ENCODE measurements at regions not wholly inside any gene's neighbourhood (a gene's known extent, or its start where the extent isn't known, plus 50 kb on each side); places are given as distances from the start of the nearest gene placed in this dataset.
"Not testable (repeated sequence)": the region's sequence is repeated elsewhere in the genome, so short reads cannot be mapped to it uniquely, and the experiment has no call there.

DNA sequence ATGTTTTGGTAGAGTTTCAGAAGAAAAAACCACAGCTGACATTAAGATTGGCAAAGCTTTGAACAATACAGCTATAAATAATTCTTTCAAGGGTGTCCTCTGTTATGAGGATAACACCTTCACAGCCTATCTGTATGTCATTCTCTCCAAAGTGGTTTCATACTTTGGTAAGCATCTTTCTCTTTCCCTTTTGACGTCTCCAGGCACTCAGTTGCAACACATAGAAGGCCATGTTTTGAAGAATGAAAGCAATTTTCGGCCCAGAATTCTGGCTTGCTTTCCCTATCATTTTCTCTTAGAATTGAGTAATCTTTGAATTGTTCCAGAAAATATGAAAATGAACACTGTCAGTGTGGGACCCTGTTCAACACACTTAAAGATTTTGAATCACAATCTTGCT, 200.0 kb upstream of the CBLB start:
- peak overlapping the region; percentile 13 to 59 for H3K27ac ChIP-seq
- TF ChIP-seq, protein P1, sequence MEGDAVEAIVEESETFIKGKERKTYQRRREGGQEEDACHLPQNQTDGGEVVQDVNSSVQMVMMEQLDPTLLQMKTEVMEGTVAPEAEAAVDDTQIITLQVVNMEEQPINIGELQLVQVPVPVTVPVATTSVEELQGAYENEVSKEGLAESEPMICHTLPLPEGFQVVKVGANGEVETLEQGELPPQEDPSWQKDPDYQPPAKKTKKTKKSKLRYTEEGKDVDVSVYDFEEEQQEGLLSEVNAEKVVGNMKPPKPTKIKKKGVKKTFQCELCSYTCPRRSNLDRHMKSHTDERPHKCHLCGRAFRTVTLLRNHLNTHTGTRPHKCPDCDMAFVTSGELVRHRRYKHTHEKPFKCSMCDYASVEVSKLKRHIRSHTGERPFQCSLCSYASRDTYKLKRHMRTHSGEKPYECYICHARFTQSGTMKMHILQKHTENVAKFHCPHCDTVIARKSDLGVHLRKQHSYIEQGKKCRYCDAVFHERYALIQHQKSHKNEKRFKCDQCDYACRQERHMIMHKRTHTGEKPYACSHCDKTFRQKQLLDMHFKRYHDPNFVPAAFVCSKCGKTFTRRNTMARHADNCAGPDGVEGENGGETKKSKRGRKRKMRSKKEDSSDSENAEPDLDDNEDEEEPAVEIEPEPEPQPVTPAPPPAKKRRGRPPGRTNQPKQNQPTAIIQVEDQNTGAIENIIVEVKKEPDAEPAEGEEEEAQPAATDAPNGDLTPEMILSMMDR (IDR thresholded peaks at IDR 0.05), result no peak

DNA sequence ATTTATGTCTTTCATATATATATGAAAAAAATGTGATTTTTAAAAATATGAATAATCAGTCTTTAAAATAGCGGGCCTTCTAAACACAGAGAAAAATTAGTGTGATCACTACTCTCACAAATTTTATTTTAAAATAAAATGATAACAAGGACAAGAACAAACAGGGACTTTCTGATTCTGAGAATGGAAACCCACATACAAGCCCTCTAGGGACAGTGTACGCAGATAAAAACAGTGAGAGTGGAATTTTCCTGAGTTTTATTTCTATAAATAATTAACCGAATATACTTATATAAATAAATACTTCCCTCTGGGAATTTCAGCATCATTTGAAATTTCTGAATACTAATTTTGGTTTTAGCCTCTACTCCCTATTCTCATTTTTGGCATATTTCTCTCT, 201.4 kb upstream of the CBLB start:
- Histone ChIP-seq H3K4me1 (ENCODE audit: control insufficient read depth in 1 of 2, low read depth in 2 of 2) (peaks cover 6 to 31% of the 10 kb centered on the region in 2 donors), H3K4me3 (no peak overlapping the region), H3K9me3 (no peaks in the 10 kb centered on the region), H3K27ac (no peak overlapping the region), H3K27me3 (replicated peaks; ENCODE audit: insufficient read depth) (no peaks in the 10 kb centered on the region), H3K36me3 (no peaks in the 10 kb centered on the region)
- DNase-seq (ENCODE audit: low spot score) (no peak), ATAC-seq (ENCODE audit: insufficient number of reproducible peaks, low FRiP score, low read depth) (no peak)
- TF ChIP-seq, protein P1 (IDR thresholded peaks at IDR 0.05), result no peak

More for the DNA sequence above, 200.0 kb upstream of the CBLB start:
- DNase-seq (ENCODE audit: low spot score) (no peak), ATAC-seq (ENCODE audit: insufficient number of reproducible peaks, low FRiP score, low read depth) (no peak)
- no peaks in the 10 kb centered on the region for H3K9me3 ChIP-seq
- no peaks in the 10 kb centered on the region for H3K36me3 ChIP-seq
- no peaks in the 10 kb centered on the region for H3K27me3 ChIP-seq (replicated peaks; ENCODE audit: insufficient read depth)
- H3K4me1 ChIP-seq (ENCODE audit: control insufficient read depth in 1 of 2, low read depth in 2 of 2), result peaks cover 6 to 31% of the 10 kb centered on the region in 2 donors
- no peak overlapping the region for H3K4me3 ChIP-seq

DNA sequence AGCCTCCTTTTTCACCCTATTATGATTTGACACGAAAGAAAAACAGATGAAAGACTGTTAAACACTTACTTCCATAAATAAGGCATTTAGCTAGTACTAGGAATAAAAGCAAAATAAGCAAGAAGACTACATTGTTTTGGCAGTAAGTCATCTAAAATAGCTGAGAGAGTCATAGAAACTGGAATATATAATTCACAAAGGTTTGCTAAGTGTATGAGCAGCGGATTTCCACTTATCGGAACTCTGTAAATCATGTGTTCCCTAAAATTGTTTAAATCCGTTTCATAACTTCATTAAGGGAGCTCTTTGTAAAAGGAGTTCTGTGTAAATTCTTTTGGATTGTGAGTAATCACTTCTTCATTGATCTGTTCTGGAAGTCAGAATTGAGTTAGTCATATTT, 202.5 kb upstream of the CBLB start:
- H3K27me3 ChIP-seq (replicated peaks; ENCODE audit: insufficient read depth), result no peaks in the 10 kb centered on the region
- H3K9me3 ChIP-seq, result no peaks in the 10 kb centered on the region
- no peak overlapping the region for H3K27ac ChIP-seq
- no peaks in the 10 kb centered on the region for H3K36me3 ChIP-seq
- H3K4me1 ChIP-seq (ENCODE audit: control insufficient read depth in 1 of 2, low read depth in 2 of 2), result peaks cover 6 to 31% of the 10 kb centered on the region in 2 donors
- no peak for DNase-seq (ENCODE audit: low spot score)
- no peak overlapping the region for H3K4me3 ChIP-seq
- TF ChIP-seq, protein P1 (IDR thresholded peaks at IDR 0.05), result no peak
- ATAC-seq (ENCODE audit: insufficient number of reproducible peaks, low FRiP score, low read depth), result no peak

DNA sequence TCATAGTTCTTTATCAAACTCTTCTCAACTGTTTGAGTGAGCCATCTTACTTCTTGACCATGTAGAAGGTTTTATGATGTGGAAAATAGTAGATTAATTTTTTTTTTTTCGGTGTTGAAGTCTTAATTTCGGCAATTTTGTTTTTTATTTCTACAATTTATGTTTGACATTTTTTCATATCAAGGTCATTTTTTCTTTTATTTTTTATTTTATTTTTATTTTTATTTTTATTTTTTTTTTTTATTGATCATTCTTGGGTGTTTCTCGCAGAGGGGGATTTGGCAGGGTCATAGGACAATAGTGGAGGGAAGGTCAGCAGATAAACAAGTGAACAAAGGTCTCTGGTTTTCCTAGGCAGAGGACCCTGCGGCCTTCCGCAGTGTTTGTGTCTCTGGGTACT, 203.8 kb upstream of the CBLB start:
- not testable (repeated sequence) for H3K9me3 ChIP-seq; H3K27me3 ChIP-seq (replicated peaks; ENCODE audit: insufficient read depth); H3K36me3 ChIP-seq; H3K4me3 ChIP-seq; H3K27ac ChIP-seq; ATAC-seq (ENCODE audit: insufficient number of reproducible peaks, low FRiP score, low read depth); DNase-seq (ENCODE audit: low spot score)
- H3K4me1 ChIP-seq (ENCODE audit: control insufficient read depth in 1 of 2, low read depth in 2 of 2), result peaks cover 6 to 31% of the 10 kb centered on the region in 2 donors

DNA sequence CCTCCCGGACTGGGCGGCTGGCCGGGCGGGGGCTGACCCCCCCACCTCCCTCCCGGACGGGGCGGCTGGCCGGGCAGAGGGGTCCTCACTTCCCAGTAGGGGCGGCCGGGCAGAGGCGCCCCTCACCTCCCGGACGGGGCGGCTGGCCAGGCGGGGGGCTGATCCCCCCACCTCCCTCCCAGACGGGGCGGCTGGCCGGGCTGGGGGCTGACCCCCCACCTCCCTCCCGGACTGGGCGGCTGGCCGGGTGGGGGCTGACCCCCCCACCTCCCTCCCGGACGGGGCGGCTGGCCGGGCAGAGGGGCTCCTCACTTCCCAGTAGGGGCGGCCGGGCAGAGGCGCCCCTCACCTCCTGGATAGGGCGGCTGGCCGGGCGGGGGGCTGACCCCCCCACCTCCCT, 205.0 kb upstream of the CBLB start:
- H3K4me1 ChIP-seq (ENCODE audit: control insufficient read depth in 1 of 2, low read depth in 2 of 2), result peaks cover 6 to 19% of the 10 kb centered on the region in 2 donors
- not testable (repeated sequence) for H3K4me3 ChIP-seq; H3K27ac ChIP-seq; ATAC-seq (ENCODE audit: insufficient number of reproducible peaks, low FRiP score, low read depth); DNase-seq (ENCODE audit: low spot score); H3K27me3 ChIP-seq (replicated peaks; ENCODE audit: insufficient read depth); H3K36me3 ChIP-seq; H3K9me3 ChIP-seq

DNA sequence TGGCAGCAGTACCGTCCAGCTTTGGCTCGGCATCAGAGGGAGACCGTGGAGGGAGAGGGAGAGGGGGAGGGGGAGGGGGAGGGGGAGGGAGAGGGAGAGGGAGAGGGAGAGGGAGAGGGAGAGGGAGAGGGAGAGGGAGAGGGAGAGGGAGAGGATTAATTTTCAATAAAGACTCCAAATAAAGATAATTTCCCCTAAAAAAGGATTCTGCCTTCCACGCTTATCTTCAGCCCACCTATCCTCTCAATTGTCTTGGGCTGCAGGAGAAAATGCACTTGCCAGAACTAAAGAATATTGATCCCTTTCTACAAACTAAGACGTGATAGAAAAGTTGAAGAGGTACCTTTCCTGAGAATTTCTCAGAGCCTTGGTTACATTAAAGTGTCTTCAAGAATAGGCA, 206.9 kb upstream of the CBLB start:
- not testable (repeated sequence) for DNase-seq (ENCODE audit: low spot score); ATAC-seq (ENCODE audit: insufficient number of reproducible peaks, low FRiP score, low read depth); H3K27me3 ChIP-seq (replicated peaks; ENCODE audit: insufficient read depth)

DNA sequence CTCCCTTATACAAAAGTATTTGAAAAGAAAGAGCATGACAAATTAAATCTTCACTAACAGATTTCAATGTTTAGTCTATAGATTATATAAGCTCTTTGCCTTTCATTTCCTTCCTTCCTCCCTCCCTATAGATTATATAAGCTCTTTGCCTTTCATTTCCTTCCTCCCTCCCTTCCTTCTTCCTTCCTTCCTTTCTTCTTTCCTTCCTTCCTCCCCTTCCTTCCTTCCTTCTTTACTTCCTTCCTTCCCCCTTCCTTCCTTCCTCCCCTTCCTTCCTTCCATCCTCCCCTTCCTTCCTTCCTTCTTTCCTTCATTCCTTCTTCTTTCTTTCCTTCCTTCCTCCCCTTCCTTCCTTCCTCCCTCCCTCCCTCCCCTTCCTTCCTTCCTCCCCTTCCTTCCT, 209.8 kb upstream of the CBLB start:
- DNase-seq (ENCODE audit: low spot score) (no peak), ATAC-seq (ENCODE audit: insufficient number of reproducible peaks, low FRiP score, low read depth) (no peak)
- Histone ChIP-seq H3K27me3 (replicated peaks; ENCODE audit: insufficient read depth) (no peaks in the 10 kb centered on the region), H3K9me3 (no peaks in the 10 kb centered on the region), H3K4me1 (ENCODE audit: control insufficient read depth in 1 of 2, low read depth in 2 of 2) (no peaks in the 10 kb centered on the region), H3K27ac (no peak overlapping the region), H3K4me3 (no peak overlapping the region), H3K36me3 (no peaks in the 10 kb centered on the region)
- TF ChIP-seq, protein P1 (IDR thresholded peaks at IDR 0.05), result no peak

More for the DNA sequence above, 206.9 kb upstream of the CBLB start:
- H3K4me1 ChIP-seq (ENCODE audit: control insufficient read depth in 1 of 2, low read depth in 2 of 2); H3K9me3 ChIP-seq; H3K4me3 ChIP-seq; H3K27ac ChIP-seq; H3K36me3 ChIP-seq: not testable (repeated sequence)
